HuH-7.5 (cell line): ENCODE measurements at regions not wholly inside any gene's neighbourhood (a gene's known extent, or its start where the extent isn't known, plus 50 kb on each side); places are given as distances from the start of the nearest gene placed in this dataset.
"Not testable (repeated sequence)": the region's sequence is repeated elsewhere in the genome, so short reads cannot be mapped to it uniquely, and the experiment has no call there.

Experiments used
- DNase-seq: peaks from one replicate; pipeline ENCODE4 v3.0.0; 2011; ENCODE audit warnings: low spot score

DNA sequence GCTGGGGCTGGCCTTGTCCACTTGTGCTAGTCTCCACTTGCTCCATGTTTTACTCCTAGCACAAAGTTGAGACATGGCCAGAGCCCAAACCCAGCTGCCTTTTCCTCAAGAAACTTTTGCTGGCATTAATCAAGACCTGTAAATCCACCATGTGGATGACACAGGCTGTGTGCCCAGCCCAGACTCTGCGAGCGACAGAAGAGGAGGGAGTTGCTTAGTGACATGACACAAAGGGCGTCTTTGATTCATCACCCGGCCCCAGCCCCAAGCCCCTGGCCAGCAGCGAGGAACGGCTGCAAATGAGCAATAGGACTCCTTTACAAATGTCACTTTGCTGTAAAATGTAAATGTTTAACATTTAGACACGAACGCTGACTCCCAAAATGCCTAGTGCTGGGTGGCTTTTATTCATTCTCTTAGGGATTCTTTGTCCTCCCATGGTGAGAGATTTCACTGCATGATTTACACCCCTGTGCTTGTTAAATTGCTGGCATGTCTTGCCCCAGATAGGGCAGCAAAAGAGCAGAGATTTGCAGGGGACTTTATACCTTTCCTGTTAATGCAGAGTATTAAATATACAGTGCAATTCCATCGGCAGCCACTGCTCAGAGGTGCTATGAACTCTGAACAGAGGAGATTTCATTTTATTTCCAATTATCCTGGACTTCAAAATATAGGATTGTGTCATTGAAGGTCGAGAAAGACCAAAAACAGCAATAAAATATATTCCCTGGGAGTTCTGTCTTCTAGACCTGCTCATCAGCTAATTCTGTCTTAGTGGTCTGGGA lies 263.6 kb upstream of the NCAM1 start:
- no peak for DNase-seq

DNA sequence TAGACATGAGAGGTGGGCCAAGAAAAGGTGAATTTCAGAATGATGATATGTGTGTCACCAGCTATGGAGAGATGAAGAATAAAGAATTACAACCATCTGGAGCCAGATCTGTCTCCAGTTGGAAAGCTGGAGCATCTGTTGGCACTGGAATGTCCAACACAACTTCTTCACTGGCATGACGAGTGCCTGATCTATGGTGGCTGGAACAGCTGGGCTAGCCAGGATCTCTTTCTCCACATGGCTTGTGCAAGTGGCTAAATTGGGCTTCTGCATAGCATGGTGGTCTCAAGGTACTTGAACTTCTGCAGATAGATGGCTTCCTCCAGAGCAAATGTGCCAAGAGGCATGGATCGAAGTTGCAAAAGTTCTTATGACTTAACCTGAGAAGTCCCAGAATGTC lies 256.1 kb upstream of the NCAM1 start:
- DNase-seq, result no peak

- DNase-seq, result no peak
These were observed 254.4 kb upstream of the NCAM1 start for GRCh38 chr11:112706863-112707262.

DNA sequence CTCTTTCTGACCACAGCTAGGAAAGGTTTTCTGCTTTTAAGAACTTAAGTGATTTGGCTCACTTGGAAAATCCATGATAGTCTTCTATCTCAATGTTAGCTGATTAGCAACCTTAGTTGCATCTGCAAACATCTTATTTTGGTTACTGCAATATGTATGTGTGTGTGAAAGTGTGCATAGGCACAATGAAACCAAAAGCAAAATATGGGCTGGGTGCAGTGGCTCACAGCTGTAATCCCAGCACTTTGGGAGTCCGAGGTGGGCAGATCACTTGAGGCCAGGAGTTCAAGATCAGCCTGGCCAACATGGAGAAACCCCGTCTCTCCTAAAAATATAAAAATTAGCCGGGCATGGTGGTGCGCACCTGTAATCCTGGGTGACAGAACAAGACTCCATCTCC lies 246.9 kb upstream of the NCAM1 start:
- not testable (repeated sequence) for DNase-seq

DNA sequence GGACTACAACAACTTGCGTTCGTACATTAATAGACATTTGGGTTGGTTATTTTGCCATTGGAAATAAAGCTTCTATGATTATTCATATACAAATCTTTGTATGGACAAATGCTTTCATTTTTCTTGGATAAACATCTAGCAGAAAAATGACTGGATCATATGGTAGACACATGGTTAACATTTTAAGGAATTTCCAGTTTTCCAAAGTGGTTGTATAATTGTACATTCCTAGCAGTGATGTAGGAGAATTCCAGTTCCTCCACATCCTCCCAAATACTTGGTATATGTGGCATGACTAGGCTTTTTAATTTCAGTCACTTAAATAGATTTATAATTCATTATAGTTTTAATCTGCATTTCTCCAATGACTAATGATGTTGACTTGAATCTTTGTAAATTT lies 246.2 kb upstream of the NCAM1 start:
- DNase-seq, result no peak

DNA sequence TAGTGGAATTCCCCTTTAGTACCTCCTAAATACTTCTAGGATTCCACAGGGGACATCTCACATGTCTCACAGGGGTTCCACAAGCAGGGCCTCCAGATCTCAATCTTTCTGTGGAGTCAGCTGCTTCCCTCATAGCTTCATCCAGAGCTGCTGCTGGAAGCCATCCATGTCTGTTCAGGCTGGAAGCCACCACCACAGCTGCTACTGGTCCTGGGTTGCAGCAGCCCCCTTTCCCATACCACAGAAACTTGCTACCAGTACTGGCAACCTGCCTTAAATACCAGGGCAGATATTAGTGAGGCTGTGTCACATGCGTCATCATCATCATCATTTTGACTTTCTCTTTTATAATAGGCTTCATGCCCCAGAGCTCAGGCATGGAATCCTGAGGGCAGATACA lies 242.7 kb upstream of the NCAM1 start:
- no peak for DNase-seq

- no peak for DNase-seq
These were observed 241.3 kb upstream of the NCAM1 start for GRCh38 chr11:112719736-112720525.

GRCh38 chr11:112722148-112722547 lies 239.1 kb upstream of the NCAM1 start:
- DNase-seq, result no peak

DNA sequence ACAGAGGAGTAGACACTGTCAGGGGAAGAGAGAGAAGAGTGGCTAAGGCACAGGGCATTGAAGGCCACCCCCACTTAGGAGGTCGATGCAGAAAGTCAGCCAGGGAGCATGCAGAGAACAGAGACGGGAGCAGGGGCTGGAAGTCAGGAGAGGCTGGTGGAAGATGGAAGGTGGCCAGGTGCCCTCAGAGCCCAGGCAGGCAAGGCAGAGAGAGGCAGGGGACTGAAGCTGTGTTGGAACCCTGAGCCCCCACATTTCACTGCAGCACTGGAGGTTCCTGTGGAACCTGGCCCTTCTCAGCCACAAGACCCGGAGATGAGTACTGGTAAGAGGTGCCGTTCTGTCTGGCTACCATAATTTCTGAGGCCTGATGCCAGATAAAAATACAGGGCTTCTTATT lies 238.3 kb upstream of the NCAM1 start:
- no peak for DNase-seq

DNA sequence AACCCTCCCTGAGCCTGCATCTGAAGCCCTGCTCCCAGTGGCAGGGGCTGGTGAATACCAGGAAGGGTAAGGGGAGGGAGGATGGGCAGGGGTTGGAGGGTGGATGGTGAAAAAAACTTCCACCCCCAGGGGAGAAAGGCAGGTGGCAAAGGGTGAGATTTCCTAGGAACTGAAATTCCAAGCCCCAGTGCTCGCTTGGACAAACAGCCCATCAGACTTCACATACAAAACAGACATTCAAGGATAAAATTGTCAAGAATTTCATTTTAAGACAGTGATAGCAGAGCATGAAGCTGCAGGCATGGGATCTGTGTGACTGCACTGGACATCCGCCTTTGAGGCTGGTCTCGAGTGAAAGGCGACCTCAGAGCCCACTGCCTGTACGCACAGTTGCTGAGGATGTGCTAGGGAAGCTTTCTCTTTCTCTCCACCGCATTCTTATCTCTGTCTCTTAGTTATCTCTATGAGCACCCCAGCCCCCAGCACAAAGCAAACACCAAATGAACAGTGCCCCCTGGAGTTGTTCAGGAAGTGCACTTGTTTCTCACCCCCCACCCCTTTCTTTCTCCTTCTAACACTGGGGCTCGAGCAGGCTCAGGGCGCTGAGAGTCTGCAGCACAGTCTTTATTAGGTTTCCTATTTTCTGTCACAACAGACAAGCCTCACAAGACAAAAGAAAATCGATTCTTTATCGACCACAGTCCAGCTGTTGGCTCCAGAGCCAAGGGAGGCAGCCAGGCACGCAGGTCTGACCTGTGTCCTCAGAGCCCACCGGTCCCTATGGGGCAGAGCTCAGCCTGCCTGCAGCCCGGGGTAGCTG lies 237.3 kb upstream of the NCAM1 start:
- DNase-seq, result no peak

- DNase-seq, result no peak
These were observed 236.8 kb upstream of the NCAM1 start for GRCh38 chr11:112724496-112724790.

DNA sequence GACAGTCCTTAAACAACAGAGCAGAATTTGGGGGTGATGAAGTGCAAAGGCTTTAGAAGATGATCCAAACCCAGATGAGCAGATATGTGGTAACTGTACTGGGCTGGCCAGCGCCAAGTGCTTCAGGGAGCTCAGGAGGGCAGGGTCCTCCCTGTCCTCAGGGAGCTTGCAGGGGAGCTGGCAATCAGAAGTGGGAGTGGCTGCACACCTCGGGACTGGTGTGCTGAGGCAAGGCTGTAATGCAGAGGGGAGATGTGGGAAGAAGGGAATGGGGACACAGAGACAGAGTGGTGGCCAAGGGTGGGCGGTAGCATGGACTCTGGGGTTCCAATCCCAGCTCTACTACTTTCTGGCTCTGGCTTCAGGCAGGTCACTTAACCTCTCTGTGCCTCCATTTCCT lies 235.6 kb upstream of the NCAM1 start:
- DNase-seq, result no peak

- no peak for DNase-seq
These were observed 233.8 kb upstream of the NCAM1 start for GRCh38 chr11:112727341-112727841.

- no peak for DNase-seq
These were observed 232.9 kb upstream of the NCAM1 start for GRCh38 chr11:112728288-112728687.

GRCh38 chr11:112728716-112729115 lies 232.5 kb upstream of the NCAM1 start:
- no peak for DNase-seq

GRCh38 chr11:112730591-112730990 lies 230.6 kb upstream of the NCAM1 start:
- DNase-seq, result no peak

GRCh38 chr11:112731538-112731937 lies 229.7 kb upstream of the NCAM1 start:
- no peak for DNase-seq

- DNase-seq, result no peak
These were observed 229.2 kb upstream of the NCAM1 start for GRCh38 chr11:112732031-112732430.

GRCh38 chr11:112734207-112734606 lies 227.0 kb upstream of the NCAM1 start:
- no peak for DNase-seq

- no peak for DNase-seq
These were observed 225.8 kb upstream of the NCAM1 start for GRCh38 chr11:112735470-112735869.

DNA sequence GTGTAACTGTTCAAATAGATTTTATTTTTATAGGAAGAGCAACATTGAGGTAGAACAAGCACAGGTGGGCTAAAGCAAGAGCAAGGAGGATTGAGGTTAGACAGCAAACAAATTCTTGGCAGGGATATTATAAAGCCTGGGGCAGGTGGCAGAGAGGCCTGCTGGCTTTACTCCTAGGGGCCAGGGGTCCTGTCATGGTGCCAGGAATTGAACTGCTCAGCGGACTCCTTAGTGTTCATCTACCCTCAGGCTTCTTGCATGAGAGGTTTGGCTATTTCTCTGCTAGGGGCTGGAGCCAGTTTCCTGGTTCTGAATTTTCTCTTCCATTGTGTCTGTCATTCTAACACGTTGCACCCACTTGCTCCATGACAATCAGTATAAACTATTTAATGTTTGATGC lies 217.2 kb upstream of the NCAM1 start:
- DNase-seq, result no peak

GRCh38 chr11:112745973-112746372 lies 215.2 kb upstream of the NCAM1 start:
- no peak for DNase-seq

DNA sequence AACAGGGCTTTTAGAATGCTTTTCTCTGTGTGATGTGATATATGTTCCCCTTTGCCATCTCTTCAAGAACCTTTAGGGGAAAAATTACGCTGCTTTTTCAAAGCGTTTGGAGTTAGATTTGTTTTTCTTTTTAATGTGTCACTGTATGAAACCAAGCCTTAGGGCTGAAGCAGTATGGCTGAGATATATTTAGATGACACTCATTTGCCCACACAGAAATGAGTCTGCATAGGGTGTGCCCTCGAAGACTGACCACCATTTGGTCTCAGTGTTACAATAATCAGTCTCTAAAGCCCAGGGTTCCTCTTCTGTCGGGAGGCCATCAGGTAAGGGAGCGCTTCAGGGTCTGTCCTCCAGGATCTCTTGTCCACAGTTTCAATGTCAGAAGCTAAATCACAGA lies 213.0 kb upstream of the NCAM1 start:
- DNase-seq, result no peak
